ENCODE measurements at regions not wholly inside any gene's neighbourhood (a gene's known extent, or its start where the extent isn't known, plus 50 kb on each side); places are given as distances from the start of the nearest gene placed in this dataset.

GRCh38 chr6:19986691-19987438 lies 149.7 kb downstream of the ID4 start:
- Histone ChIP-seq H3K27me3 (no peaks in the 10 kb centered on the region), H3K27ac (no peak overlapping the region), H3K4me3 (no peak overlapping the region), H3K9me3 (no peaks in the 10 kb centered on the region), H3K36me3 (no peaks in the 10 kb centered on the region), H3K4me1 (no peaks in the 10 kb centered on the region)
- TF ChIP-seq POLR2AphosphoS5 (IDR thresholded peaks at IDR 0.05) (no peak), EP300 (IDR thresholded peaks at IDR 0.05) (no peak), POLR2A (IDR thresholded peaks at IDR 0.05) (no peak)
- TF ChIP-seq, protein P1, sequence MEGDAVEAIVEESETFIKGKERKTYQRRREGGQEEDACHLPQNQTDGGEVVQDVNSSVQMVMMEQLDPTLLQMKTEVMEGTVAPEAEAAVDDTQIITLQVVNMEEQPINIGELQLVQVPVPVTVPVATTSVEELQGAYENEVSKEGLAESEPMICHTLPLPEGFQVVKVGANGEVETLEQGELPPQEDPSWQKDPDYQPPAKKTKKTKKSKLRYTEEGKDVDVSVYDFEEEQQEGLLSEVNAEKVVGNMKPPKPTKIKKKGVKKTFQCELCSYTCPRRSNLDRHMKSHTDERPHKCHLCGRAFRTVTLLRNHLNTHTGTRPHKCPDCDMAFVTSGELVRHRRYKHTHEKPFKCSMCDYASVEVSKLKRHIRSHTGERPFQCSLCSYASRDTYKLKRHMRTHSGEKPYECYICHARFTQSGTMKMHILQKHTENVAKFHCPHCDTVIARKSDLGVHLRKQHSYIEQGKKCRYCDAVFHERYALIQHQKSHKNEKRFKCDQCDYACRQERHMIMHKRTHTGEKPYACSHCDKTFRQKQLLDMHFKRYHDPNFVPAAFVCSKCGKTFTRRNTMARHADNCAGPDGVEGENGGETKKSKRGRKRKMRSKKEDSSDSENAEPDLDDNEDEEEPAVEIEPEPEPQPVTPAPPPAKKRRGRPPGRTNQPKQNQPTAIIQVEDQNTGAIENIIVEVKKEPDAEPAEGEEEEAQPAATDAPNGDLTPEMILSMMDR (IDR thresholded peaks at IDR 0.05) = no peak
- DNase-seq (ENCODE audit: low spot score in 2 of 2) = no peak
- WGBS = 73% methylated on average over 2 of the region's 2 CpGs

GRCh38 chr6:19988555-19988954 lies 151.4 kb downstream of the ID4 start:
- H3K27me3 ChIP-seq = no peaks in the 10 kb centered on the region
- no peaks in the 10 kb centered on the region for H3K9me3 ChIP-seq
- no peak overlapping the region for H3K4me3 ChIP-seq
- DNase-seq (ENCODE audit: low spot score in 2 of 2) = no peak
- H3K27ac ChIP-seq = no peak overlapping the region
- no peaks in the 10 kb centered on the region for H3K4me1 ChIP-seq
- no peak for TF ChIP-seq POLR2A (IDR thresholded peaks at IDR 0.05)
- TF ChIP-seq EP300 (IDR thresholded peaks at IDR 0.05) = no peak
- TF ChIP-seq, protein P1 (IDR thresholded peaks at IDR 0.05) = no peak
- no peak for TF ChIP-seq POLR2AphosphoS5 (IDR thresholded peaks at IDR 0.05)
- no peaks in the 10 kb centered on the region for H3K36me3 ChIP-seq
- 0% methylated on average over 3 of the region's 3 CpGs for WGBS

- 31% methylated on average over 3 of the region's 3 CpGs for WGBS
- TF ChIP-seq POLR2AphosphoS5 (IDR thresholded peaks at IDR 0.05) = no peak
- TF ChIP-seq POLR2A (IDR thresholded peaks at IDR 0.05) = no peak
- TF ChIP-seq, protein P1 (IDR thresholded peaks at IDR 0.05) = no peak
- TF ChIP-seq EP300 (IDR thresholded peaks at IDR 0.05) = no peak
Observed at GRCh38 chr6:19991176-19991575, 154.0 kb downstream of the ID4 start.

GRCh38 chr6:19994909-19995308 lies 157.7 kb downstream of the ID4 start:
- Histone ChIP-seq H3K9me3 (no peaks in the 10 kb centered on the region), H3K4me3 (no peak overlapping the region), H3K4me1 (no peaks in the 10 kb centered on the region), H3K27me3 (no peaks in the 10 kb centered on the region), H3K36me3 (no peaks in the 10 kb centered on the region), H3K27ac (no peak overlapping the region)
- no peak for TF ChIP-seq EP300 (IDR thresholded peaks at IDR 0.05)
- no peak for TF ChIP-seq POLR2A (IDR thresholded peaks at IDR 0.05)
- no peak for TF ChIP-seq POLR2AphosphoS5 (IDR thresholded peaks at IDR 0.05)
- TF ChIP-seq, protein P1 (IDR thresholded peaks at IDR 0.05) = no peak
- no peak for DNase-seq (ENCODE audit: low spot score in 2 of 2)

More at GRCh38 chr6:19991176-19991575, 154.0 kb downstream of the ID4 start:
- no peaks in the 10 kb centered on the region for H3K27me3 ChIP-seq
- DNase-seq (ENCODE audit: low spot score in 2 of 2) = no peak
- H3K4me3 ChIP-seq = no peak overlapping the region
- H3K4me1 ChIP-seq = no peaks in the 10 kb centered on the region
- no peak overlapping the region for H3K27ac ChIP-seq
- no peaks in the 10 kb centered on the region for H3K9me3 ChIP-seq
- H3K36me3 ChIP-seq = no peaks in the 10 kb centered on the region

DNA sequence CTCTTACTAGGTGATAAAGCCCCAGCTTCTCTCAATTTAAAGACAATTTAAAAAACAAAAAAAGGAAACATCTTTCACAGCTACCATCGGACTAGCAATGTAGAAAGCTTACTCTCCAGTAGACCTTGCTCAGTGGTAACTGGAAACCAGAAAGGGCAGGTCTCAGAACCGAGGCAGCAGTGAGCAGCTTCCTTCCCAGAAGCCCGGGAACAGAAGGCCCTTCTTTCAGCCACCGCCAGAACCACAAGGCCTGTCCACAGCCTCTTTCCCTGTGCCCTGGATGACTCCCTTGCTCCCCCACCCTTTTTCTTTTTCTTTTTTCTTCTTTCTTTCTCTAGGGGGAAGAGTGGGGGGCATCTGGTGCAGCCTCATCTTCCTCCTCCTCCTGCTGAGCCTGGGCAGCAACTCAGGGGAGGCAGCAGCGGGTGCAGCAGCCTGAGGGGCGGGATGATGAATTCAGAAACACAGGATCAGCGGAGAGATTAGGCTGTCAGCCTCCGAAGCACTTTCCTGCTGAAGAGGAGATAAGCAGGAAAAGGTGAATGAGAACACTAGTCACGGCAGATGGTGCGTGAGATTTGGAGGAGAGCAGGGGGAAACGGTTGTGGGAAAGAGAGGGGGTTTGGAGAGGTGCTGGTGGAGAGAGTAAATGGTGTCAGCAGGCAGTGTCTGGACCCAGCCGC lies 158.5 kb downstream of the ID4 start:
- no peaks in the 10 kb centered on the region for H3K36me3 ChIP-seq
- H3K9me3 ChIP-seq = no peaks in the 10 kb centered on the region
- WGBS = 44% methylated on average over 12 of the region's 12 CpGs
- no peaks in the 10 kb centered on the region for H3K4me1 ChIP-seq
- TF ChIP-seq POLR2A (IDR thresholded peaks at IDR 0.05) = no peak
- no peak for TF ChIP-seq EP300 (IDR thresholded peaks at IDR 0.05)
- TF ChIP-seq, protein P1 (IDR thresholded peaks at IDR 0.05) = no peak
- TF ChIP-seq POLR2AphosphoS5 (IDR thresholded peaks at IDR 0.05) = no peak
- no peak overlapping the region for H3K4me3 ChIP-seq
- H3K27ac ChIP-seq = no peak overlapping the region
- no peak for DNase-seq (ENCODE audit: low spot score in 2 of 2)
- no peaks in the 10 kb centered on the region for H3K27me3 ChIP-seq

All from suprapubic skin (tissue), 4 donors.